COLO829 (cell line): ENCODE measurements at regions not wholly inside any gene's neighbourhood (a gene's known extent, or its start where the extent isn't known, plus 50 kb on each side); places are given as distances from the start of the nearest gene placed in this dataset.
"Not testable (repeated sequence)": the region's sequence is repeated elsewhere in the genome, so short reads cannot be mapped to it uniquely, and the experiment has no call there.

ENCODE experiments used
- DNase-seq: peaks from one replicate; pipeline ENCODE4 v3.0.0; 2012; ENCODE audit warnings: low spot score

GRCh38 chr18:43735570-43735969, 458.3 kb upstream of the SYT4 start:
- no peak for DNase-seq

- no peak for DNase-seq
Measured at GRCh38 chr18:43744960-43745745, 467.9 kb upstream of the SYT4 start.

- no peak for DNase-seq
Measured at GRCh38 chr18:43751203-43751602, 473.9 kb upstream of the SYT4 start.

GRCh38 chr18:43751835-43752234, 474.5 kb upstream of the SYT4 start:
- DNase-seq: no peak

GRCh38 chr18:43757273-43757672, 480.0 kb upstream of the SYT4 start:
- DNase-seq: no peak

GRCh38 chr18:43758734-43759133, 481.4 kb upstream of the SYT4 start:
- no peak for DNase-seq

- no peak for DNase-seq
Measured at GRCh38 chr18:43760010-43760409, 482.7 kb upstream of the SYT4 start.

- no peak for DNase-seq
Measured at GRCh38 chr18:43772907-43773306, 495.6 kb upstream of the SYT4 start.

- no peak for DNase-seq
Measured at GRCh38 chr18:43774497-43774896, 497.2 kb upstream of the SYT4 start.

GRCh38 chr18:43775591-43775990, 498.3 kb upstream of the SYT4 start:
- DNase-seq: no peak

GRCh38 chr18:43776997-43777396, 499.7 kb upstream of the SYT4 start:
- DNase-seq: no peak

GRCh38 chr18:43777636-43778304, 500.5 kb upstream of the SYT4 start:
- DNase-seq: no peak

- DNase-seq: peak; percentile 3
Measured at GRCh38 chr18:43780782-43781340, 503.6 kb upstream of the SYT4 start.

GRCh38 chr18:43785158-43785557, 507.9 kb upstream of the SYT4 start:
- DNase-seq: no peak

- DNase-seq: no peak
Measured at GRCh38 chr18:43786893-43787292, 509.6 kb upstream of the SYT4 start.

GRCh38 chr18:43787721-43788120, 510.4 kb upstream of the SYT4 start:
- DNase-seq: not testable (repeated sequence)

GRCh38 chr18:43789234-43790000, 512.1 kb upstream of the SYT4 start:
- DNase-seq: peak; percentile 11

- DNase-seq: no peak
Measured at GRCh38 chr18:43793910-43794309, 516.6 kb upstream of the SYT4 start.

GRCh38 chr18:43794363-43794762, 517.1 kb upstream of the SYT4 start:
- DNase-seq: no peak

GRCh38 chr18:43797347-43797746, 520.1 kb upstream of the SYT4 start:
- no peak for DNase-seq

GRCh38 chr18:43800584-43800983, 523.3 kb upstream of the SYT4 start:
- no peak for DNase-seq

GRCh38 chr18:43805646-43806194, 528.4 kb upstream of the SYT4 start:
- no peak for DNase-seq
